ENCODE measurements at regions not wholly inside any gene's neighbourhood (a gene's known extent, or its start where the extent isn't known, plus 50 kb on each side); places are given as distances from the start of the nearest gene placed in this dataset.

DNA sequence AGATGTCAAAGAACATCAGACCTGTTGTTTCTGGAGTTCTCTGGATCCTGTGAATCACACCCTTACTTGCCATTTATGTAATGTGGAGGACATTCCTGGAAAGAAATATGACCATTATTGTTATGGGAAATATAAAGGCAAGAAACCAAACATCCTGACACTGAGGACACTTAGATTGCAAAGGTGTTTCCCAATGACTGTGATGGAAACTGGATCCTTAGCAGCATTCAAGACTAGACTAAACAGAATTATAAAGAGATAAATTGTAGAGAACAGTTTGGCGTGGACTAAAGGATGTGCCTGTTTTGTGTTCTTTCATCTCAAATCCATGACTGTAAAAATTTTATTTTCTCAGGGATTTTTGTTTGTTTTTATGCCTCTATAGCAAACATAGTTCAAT lies 347.7 kb upstream of the SLC14A2 start:
- 84% methylated on average over 1 of the region's 1 CpG for WGBS
- Histone ChIP-seq H3K27me3 (no peaks in the 10 kb centered on the region), H3K9me3 (no peaks in the 10 kb centered on the region), H3K36me3 (no peaks in the 10 kb centered on the region), H3K4me3 (no peak overlapping the region), H3K4me1 (no peaks in the 10 kb centered on the region), H3K27ac (no peak overlapping the region)
- TF ChIP-seq POLR2A (IDR thresholded peaks at IDR 0.05) (no peak), POLR2AphosphoS5 (IDR thresholded peaks at IDR 0.05) (no peak), EP300 (IDR thresholded peaks at IDR 0.05) (no peak)
- TF ChIP-seq, protein P1, sequence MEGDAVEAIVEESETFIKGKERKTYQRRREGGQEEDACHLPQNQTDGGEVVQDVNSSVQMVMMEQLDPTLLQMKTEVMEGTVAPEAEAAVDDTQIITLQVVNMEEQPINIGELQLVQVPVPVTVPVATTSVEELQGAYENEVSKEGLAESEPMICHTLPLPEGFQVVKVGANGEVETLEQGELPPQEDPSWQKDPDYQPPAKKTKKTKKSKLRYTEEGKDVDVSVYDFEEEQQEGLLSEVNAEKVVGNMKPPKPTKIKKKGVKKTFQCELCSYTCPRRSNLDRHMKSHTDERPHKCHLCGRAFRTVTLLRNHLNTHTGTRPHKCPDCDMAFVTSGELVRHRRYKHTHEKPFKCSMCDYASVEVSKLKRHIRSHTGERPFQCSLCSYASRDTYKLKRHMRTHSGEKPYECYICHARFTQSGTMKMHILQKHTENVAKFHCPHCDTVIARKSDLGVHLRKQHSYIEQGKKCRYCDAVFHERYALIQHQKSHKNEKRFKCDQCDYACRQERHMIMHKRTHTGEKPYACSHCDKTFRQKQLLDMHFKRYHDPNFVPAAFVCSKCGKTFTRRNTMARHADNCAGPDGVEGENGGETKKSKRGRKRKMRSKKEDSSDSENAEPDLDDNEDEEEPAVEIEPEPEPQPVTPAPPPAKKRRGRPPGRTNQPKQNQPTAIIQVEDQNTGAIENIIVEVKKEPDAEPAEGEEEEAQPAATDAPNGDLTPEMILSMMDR (IDR thresholded peaks at IDR 0.05): no peak
- DNase-seq (ENCODE audit: low spot score in 2 of 2): no peak

DNA sequence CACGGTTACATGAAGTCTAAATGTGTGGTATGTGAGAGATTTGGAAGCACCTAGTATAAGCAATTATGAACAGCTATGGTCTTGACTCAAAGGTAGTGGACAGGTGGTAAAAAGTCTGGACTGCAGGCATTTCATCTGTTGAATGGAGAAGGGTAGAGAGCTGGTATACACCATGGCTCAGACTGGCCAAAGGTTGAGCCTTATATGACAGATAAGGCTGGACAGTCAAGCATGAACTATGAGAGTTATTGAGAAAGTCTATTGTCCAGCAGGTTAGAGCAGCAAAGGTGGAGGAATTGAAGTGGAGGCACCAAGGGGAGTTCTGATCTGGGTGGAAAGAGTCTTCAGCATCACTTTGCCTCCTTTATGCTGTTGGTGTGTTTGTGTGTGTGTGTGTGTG lies 346.7 kb upstream of the SLC14A2 start:
- H3K27me3 ChIP-seq: no peaks in the 10 kb centered on the region
- TF ChIP-seq EP300 (IDR thresholded peaks at IDR 0.05) (no peak), POLR2A (IDR thresholded peaks at IDR 0.05) (no peak), POLR2AphosphoS5 (IDR thresholded peaks at IDR 0.05) (no peak)
- TF ChIP-seq, protein P1 (IDR thresholded peaks at IDR 0.05): no peak
- DNase-seq (ENCODE audit: low spot score in 2 of 2): no peak
- H3K27ac ChIP-seq: no peak overlapping the region
- H3K4me1 ChIP-seq: no peaks in the 10 kb centered on the region
- no peaks in the 10 kb centered on the region for H3K9me3 ChIP-seq
- WGBS: 72% methylated on average over 1 of the region's 1 CpG
- no peak overlapping the region for H3K4me3 ChIP-seq
- H3K36me3 ChIP-seq: no peaks in the 10 kb centered on the region

DNA sequence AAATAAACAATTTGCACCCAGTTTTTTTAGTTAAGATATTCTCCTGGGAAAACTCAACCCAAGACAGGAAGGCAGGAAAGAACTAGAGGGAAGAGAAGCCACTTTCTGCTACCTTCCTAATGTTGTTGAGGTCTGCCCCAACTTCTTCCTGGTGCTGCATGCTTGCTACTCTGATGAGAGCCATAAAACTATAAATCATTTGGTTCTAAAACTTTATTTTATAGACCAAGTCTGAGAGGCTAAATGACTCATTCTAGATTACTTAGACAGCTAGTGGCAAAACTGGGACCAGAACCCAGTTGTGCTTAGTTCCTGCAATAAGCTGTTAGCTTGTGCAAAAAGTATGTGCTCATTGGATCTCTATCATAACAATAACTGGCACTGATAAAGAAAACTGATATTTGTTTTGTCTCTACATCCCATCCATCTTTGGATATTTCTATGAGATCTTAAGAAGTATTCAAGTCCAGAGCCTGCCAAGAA lies 344.9 kb upstream of the SLC14A2 start:
- Histone ChIP-seq H3K4me1 (no peaks in the 10 kb centered on the region), H3K27ac (no peak overlapping the region), H3K4me3 (no peak overlapping the region), H3K9me3 (no peaks in the 10 kb centered on the region), H3K27me3 (no peaks in the 10 kb centered on the region), H3K36me3 (no peaks in the 10 kb centered on the region)
- TF ChIP-seq EP300 (IDR thresholded peaks at IDR 0.05) (no peak), POLR2A (IDR thresholded peaks at IDR 0.05) (no peak), POLR2AphosphoS5 (IDR thresholded peaks at IDR 0.05) (no peak)
- TF ChIP-seq, protein P1 (IDR thresholded peaks at IDR 0.05): no peak
- DNase-seq (ENCODE audit: low spot score in 2 of 2): no peak

- Histone ChIP-seq H3K27ac (no peak overlapping the region), H3K27me3 (no peaks in the 10 kb centered on the region), H3K36me3 (no peaks in the 10 kb centered on the region), H3K4me3 (no peak overlapping the region), H3K9me3 (no peaks in the 10 kb centered on the region), H3K4me1 (no peaks in the 10 kb centered on the region)
- DNase-seq (ENCODE audit: low spot score in 2 of 2): no peak
- 67% methylated on average over 1 of the region's 1 CpG for WGBS
- TF ChIP-seq EP300 (IDR thresholded peaks at IDR 0.05) (no peak), POLR2A (IDR thresholded peaks at IDR 0.05) (no peak), POLR2AphosphoS5 (IDR thresholded peaks at IDR 0.05) (no peak)
- TF ChIP-seq, protein P1 (IDR thresholded peaks at IDR 0.05): no peak
These were observed 341.2 kb upstream of the SLC14A2 start for GRCh38 chr18:45274026-45274425.

DNA sequence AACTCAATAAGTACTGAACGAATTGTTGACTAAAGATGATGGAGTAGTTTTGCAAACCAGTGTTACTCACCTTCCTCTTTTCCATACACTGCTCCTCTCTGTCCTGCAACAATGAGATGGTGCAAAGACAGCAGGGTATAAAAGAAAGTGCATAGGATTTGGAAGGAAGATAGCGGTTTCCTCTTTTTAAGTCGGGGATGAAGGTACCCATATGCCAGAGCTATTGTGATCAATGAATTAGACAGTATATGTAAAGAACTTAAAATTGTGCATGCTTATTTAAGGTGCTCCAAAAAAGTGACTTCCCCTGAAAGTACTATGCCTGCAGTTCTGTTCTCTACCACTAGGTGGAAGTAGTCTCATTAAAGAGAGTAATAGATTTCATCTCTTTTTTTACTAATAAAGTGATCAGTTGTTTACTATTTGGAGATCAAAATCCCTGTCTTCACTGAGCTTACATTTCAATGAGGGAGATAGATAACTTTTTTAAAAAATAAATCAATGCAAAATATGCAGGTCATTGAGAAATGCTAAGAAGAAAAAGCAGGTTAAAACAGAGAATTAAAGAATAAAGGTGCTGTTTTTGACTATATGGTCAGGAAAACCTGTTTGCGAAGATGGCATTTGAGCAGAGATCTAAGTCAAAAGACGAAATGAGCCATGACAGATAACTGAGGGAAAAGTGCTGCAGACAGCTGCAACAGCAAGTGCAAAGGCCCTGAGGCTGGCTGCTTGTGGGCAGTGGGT lies 339.7 kb upstream of the SLC14A2 start:
- TF ChIP-seq POLR2AphosphoS5 (IDR thresholded peaks at IDR 0.05) (no peak), EP300 (IDR thresholded peaks at IDR 0.05) (no peak), POLR2A (IDR thresholded peaks at IDR 0.05) (no peak)
- TF ChIP-seq, protein P1 (IDR thresholded peaks at IDR 0.05): peak; percentile 38 to 69
- DNase-seq (ENCODE audit: low spot score in 2 of 2): no peak
- 88% methylated on average over 5 of the region's 5 CpGs for WGBS

More for the DNA sequence above, 339.7 kb upstream of the SLC14A2 start:
- Histone ChIP-seq H3K27me3 (no peaks in the 10 kb centered on the region), H3K4me3 (no peak overlapping the region), H3K36me3 (no peaks in the 10 kb centered on the region), H3K9me3 (no peaks in the 10 kb centered on the region), H3K27ac (no peak overlapping the region), H3K4me1 (no peaks in the 10 kb centered on the region)
